Psoas muscle (tissue), 7 donors: ENCODE measurements at regions not wholly inside any gene's neighbourhood (a gene's known extent, or its start where the extent isn't known, plus 50 kb on each side); places are given as distances from the start of the nearest gene placed in this dataset.
"Not testable (repeated sequence)": the region's sequence is repeated elsewhere in the genome, so short reads cannot be mapped to it uniquely, and the experiment has no call there.

Experiments
- ATAC-seq, 4 donors: fragments of 200-7000 bp; cut with Tn5 transposase; one replicate each; pipeline ENCODE4 v1.9.1; 2020; ENCODE audit warnings: moderate library complexity in 3 of 4, mild to moderate bottlenecking in 2 of 4
- DNase-seq, 2 donors: peaks; one replicate each; pipeline ENCODE4 v3.0.0-alpha.2; 2020
- H3K27ac ChIP-seq: fragments of 200-600 bp; one replicate; pipeline ENCODE4 v1.8.0; 2022
- H3K27me3 ChIP-seq, 3 donors: fragments of 200-600 bp in 1 of 3; one replicate each; pipeline versions ENCODE4 v1.6.1 to v1.8.0; 2013 to 2022; ENCODE audit warnings: low read length in 2 of 3, mild to moderate bottlenecking in 2 of 3, moderate library complexity in 1 of 3; ENCODE audit not compliant: insufficient read depth in 3 of 3
- H3K36me3 ChIP-seq, 2 donors: fragments of 200-600 bp in 1 of 2; one replicate each; pipeline versions ENCODE4 v1.6.1 to v1.8.0; 2013 to 2022; ENCODE audit warnings: low read depth in 1 of 2, mild to moderate bottlenecking in 1 of 2, moderate library complexity in 1 of 2; ENCODE audit not compliant: insufficient read depth in 1 of 2
- H3K4me1 ChIP-seq: fragments of 200-600 bp; one replicate; pipeline ENCODE4 v1.8.0; 2022
- H3K4me3 ChIP-seq: fragments of 200-600 bp; one replicate; pipeline ENCODE4 v1.8.0; 2022; ENCODE audit warnings: mild to moderate bottlenecking
- H3K9me3 ChIP-seq: fragments of 200-600 bp; one replicate; pipeline ENCODE4 v1.8.0; 2022
- WGBS, 3 donors: extraction: QIAGEN DNeasy Blood & Tissue Kit; methylation state at CpG; one replicate each; pipeline versions ENCODE4 v1.1.6 to v1.1.7; 2013; 5-methylcytosine and 5-hydroxymethylcytosine counted together
- intact Hi-C, 2 donors: fragments of 100-400 bp; cut with DNase I; formaldehyde crosslinking; loops; one replicate each; pipeline versions ENCODE4 v1.11.0 to v1.14.2; 2022
- TF ChIP-seq, protein P1 (sequence below): fragments of 200-600 bp; IDR thresholded peaks from one replicate; pipeline ENCODE4 v1.8.0; 2022; ENCODE audit warnings: antibody characterized with exemption
- donor health status: healthy with polysubstance abuse.
- donor health status: DM: no; HTN: no; CAD: no; lungs with moderate emphysema.
- donor health status: Bipolar disorder and iron deficiency.
- donor health status: healthy.
- donor health status: DM: yes; HTN: yes; CAD: no.
- donor health status: DM: no; HTN: no; CAD: no.
- donor health status: DM: yes; HTN: yes; CAD: no.

DNA sequence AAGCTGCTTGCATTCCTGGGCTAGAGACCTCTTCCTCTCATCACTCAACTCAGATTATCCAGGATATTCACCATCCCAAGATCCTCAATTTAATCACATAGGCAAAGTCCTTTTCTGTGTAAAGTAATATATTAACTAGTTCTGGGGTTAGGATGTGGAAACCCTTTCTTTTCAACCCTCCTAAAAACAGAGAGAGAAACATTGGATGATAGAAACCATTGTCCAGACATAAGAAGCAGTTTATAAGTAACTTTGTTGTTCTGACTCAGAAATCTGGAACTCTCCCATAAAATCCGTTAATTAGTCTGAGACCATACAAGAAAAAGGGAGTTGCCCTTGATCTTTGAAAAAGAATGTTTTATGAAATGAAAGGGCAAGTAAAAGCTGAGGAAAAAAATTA, 817.1 kb upstream of the CDH9 start:
- H3K4me3 ChIP-seq = no peak overlapping the region
- ATAC-seq = no peak
- no peak overlapping the region for H3K27ac ChIP-seq
- TF ChIP-seq, protein P1, sequence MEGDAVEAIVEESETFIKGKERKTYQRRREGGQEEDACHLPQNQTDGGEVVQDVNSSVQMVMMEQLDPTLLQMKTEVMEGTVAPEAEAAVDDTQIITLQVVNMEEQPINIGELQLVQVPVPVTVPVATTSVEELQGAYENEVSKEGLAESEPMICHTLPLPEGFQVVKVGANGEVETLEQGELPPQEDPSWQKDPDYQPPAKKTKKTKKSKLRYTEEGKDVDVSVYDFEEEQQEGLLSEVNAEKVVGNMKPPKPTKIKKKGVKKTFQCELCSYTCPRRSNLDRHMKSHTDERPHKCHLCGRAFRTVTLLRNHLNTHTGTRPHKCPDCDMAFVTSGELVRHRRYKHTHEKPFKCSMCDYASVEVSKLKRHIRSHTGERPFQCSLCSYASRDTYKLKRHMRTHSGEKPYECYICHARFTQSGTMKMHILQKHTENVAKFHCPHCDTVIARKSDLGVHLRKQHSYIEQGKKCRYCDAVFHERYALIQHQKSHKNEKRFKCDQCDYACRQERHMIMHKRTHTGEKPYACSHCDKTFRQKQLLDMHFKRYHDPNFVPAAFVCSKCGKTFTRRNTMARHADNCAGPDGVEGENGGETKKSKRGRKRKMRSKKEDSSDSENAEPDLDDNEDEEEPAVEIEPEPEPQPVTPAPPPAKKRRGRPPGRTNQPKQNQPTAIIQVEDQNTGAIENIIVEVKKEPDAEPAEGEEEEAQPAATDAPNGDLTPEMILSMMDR = no peak
- no peaks in the 10 kb centered on the region for H3K27me3 ChIP-seq
- 56 to 72% (median 67%) methylated on average over 1 of the region's 1 CpG for WGBS, 3 donors
- DNase-seq = no peak
- intact Hi-C loops = no loop called here
- H3K9me3 ChIP-seq = no peaks in the 10 kb centered on the region
- H3K4me1 ChIP-seq = no peaks in the 10 kb centered on the region
- H3K36me3 ChIP-seq = no peaks in the 10 kb centered on the region

DNA sequence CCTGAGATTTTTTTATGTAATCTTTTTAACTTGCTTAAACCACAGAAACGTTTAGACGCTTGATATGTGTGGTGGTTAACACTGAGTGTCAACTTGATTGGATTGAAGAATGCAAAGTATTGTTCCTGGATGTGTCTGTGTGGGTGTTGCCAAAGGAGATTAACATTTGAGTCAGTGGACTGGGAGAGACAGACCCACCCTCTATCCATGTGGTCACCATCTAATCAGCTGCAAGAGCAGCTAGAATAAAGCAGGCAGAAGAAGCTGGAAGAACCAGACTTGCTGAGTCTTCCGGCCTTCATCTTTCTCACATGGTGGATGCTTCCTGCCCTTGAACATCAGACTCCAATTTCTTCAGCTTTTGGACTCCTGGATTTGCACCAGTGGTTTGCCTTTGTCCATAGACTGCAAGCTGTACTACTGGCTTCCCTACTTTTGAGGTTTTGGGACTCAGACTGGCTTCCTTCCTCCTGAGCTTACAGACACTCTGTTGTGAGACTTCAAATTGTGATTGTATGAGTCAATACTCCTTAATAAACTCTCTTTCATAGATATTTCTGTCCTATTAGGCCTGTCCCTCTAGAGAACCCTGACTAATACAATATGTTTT, 816.0 kb upstream of the CDH9 start:
- H3K9me3 ChIP-seq = no peaks in the 10 kb centered on the region
- no peaks in the 10 kb centered on the region for H3K36me3 ChIP-seq
- H3K4me3 ChIP-seq = no peak overlapping the region
- 73 to 82% (median 74%) methylated on average over 3 of the region's 3 CpGs for WGBS, 3 donors
- no peak for ATAC-seq
- TF ChIP-seq, protein P1 = no peak
- H3K4me1 ChIP-seq = no peaks in the 10 kb centered on the region
- DNase-seq = no peak
- no peak overlapping the region for H3K27ac ChIP-seq
- no peaks in the 10 kb centered on the region for H3K27me3 ChIP-seq
- intact Hi-C loops = no loop called here

DNA sequence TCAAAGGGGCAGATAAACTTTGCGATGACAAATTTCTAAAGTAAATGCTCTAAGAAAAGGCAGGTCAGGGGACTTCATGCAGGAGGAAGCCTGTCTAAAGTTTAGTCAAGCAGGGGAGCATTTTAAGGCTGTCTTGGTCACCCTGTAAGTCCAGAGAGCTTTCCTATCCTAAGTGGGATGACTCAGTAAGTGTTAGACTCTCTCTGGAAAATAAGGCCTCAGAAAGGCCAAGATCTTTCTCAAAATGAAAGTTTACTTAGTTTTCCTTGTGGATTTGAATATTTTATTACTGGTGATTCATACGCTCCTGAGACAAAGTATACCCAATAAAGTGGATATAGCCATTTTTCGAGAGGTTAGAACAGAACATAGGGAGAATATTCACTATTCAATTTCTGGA, 806.9 kb upstream of the CDH9 start:
- Histone ChIP-seq H3K9me3 (no peaks in the 10 kb centered on the region), H3K36me3 (no peaks in the 10 kb centered on the region), H3K27ac (no peak overlapping the region), H3K4me3 (no peak overlapping the region), H3K27me3 (no peaks in the 10 kb centered on the region), H3K4me1 (no peaks in the 10 kb centered on the region)
- intact Hi-C loops = no loop called here
- ATAC-seq = no peak
- 75 to 80% (median 77%) methylated on average over 3 of the region's 3 CpGs for WGBS, 3 donors
- no peak for DNase-seq
- TF ChIP-seq, protein P1 = no peak

DNA sequence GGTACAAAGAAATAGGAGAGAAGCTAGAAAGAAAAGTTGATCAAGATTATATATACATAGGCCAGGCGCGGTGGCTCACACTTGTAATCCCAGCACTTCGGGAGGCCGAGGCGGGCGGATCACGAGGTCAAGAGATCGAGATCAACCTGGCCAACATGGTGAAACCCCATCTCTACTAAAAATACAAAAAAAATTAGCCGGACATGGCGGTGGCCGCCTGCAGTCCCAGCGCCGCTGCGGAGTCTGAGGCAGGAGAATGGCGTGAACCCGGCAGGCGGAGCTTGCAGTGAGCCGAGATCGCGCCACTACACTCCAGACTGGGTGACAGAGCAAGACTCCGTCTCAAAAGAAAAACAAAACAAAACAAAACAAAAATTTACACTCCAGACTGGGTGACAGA, 798.3 kb upstream of the CDH9 start:
- H3K4me3 ChIP-seq, ATAC-seq, H3K9me3 ChIP-seq, intact Hi-C loops, DNase-seq, H3K36me3 ChIP-seq, H3K27me3 ChIP-seq, H3K27ac ChIP-seq, H3K4me1 ChIP-seq: not testable (repeated sequence)
- WGBS, 3 donors = 93% methylated on average over 20 to 21 of the region's 21 CpGs

DNA sequence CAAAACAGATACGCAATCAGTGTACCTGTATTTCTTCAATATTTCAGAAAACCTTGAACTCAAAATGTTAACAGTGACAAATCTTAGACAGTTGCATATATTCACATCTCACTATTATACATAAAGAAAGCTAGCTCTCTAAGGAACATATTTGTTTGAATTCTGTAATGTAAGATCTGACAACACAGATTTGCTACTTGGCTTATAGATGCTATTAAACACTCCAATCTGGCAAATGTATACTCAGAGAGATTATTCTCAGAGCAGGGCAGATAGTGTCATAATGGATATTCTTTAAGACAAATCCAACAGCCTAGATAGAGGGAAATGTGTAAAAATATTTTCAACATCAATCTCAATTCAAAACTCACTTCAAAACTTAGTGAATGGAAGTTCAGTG, 794.5 kb upstream of the CDH9 start:
- intact Hi-C loops = no loop called here
- Histone ChIP-seq H3K27ac (no peak overlapping the region), H3K4me1 (no peaks in the 10 kb centered on the region), H3K4me3 (no peak overlapping the region), H3K9me3 (no peaks in the 10 kb centered on the region), H3K36me3 (no peaks in the 10 kb centered on the region), H3K27me3 (no peaks in the 10 kb centered on the region)
- 90 to 97% (median 96%) methylated on average over 1 of the region's 1 CpG for WGBS, 3 donors
- no peak for ATAC-seq
- TF ChIP-seq, protein P1 = no peak
- no peak for DNase-seq
